ENCODE measurements at regions not wholly inside any gene's neighbourhood (a gene's known extent, or its start where the extent isn't known, plus 50 kb on each side); places are given as distances from the start of the nearest gene placed in this dataset.

DNA sequence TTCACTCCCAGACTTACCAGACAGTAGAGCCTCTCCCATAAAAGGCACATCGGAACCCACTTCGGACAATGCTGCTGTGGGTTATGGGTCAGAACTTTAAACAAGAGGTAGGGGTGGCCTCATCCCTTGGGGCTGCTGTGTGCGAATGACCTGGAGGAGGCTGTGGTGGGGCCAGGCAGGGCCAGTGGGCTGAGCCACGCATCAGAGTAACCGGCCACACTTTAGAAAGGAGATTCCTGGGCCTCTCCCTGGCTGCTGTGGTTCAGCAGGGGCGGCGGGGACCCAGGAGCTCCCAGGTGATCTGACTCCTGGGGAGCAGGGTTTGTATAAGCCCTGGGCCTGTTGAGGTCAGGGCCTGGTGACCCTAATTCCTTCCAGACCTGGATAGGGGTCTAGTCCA lies 110.2 kb upstream of the C1orf174 start:
- H3K27me3 ChIP-seq: no peaks in the 10 kb centered on the region
- TF ChIP-seq, protein P1, sequence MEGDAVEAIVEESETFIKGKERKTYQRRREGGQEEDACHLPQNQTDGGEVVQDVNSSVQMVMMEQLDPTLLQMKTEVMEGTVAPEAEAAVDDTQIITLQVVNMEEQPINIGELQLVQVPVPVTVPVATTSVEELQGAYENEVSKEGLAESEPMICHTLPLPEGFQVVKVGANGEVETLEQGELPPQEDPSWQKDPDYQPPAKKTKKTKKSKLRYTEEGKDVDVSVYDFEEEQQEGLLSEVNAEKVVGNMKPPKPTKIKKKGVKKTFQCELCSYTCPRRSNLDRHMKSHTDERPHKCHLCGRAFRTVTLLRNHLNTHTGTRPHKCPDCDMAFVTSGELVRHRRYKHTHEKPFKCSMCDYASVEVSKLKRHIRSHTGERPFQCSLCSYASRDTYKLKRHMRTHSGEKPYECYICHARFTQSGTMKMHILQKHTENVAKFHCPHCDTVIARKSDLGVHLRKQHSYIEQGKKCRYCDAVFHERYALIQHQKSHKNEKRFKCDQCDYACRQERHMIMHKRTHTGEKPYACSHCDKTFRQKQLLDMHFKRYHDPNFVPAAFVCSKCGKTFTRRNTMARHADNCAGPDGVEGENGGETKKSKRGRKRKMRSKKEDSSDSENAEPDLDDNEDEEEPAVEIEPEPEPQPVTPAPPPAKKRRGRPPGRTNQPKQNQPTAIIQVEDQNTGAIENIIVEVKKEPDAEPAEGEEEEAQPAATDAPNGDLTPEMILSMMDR (IDR thresholded peaks at IDR 0.05): no peak
- H3K4me3 ChIP-seq (ENCODE audit: low read depth in 1 of 2, low read length in 1 of 2): no peak overlapping the region
- no peaks in the 10 kb centered on the region for H3K4me1 ChIP-seq (ENCODE audit: control insufficient read depth in 1 of 2, insufficient read depth in 1 of 2, low read depth in 1 of 2, low read length in 1 of 2)
- no peak overlapping the region for H3K27ac ChIP-seq
- peaks cover 7% of the 10 kb centered on the region for H3K9me3 ChIP-seq
- H3K36me3 ChIP-seq: no peaks in the 10 kb centered on the region

DNA sequence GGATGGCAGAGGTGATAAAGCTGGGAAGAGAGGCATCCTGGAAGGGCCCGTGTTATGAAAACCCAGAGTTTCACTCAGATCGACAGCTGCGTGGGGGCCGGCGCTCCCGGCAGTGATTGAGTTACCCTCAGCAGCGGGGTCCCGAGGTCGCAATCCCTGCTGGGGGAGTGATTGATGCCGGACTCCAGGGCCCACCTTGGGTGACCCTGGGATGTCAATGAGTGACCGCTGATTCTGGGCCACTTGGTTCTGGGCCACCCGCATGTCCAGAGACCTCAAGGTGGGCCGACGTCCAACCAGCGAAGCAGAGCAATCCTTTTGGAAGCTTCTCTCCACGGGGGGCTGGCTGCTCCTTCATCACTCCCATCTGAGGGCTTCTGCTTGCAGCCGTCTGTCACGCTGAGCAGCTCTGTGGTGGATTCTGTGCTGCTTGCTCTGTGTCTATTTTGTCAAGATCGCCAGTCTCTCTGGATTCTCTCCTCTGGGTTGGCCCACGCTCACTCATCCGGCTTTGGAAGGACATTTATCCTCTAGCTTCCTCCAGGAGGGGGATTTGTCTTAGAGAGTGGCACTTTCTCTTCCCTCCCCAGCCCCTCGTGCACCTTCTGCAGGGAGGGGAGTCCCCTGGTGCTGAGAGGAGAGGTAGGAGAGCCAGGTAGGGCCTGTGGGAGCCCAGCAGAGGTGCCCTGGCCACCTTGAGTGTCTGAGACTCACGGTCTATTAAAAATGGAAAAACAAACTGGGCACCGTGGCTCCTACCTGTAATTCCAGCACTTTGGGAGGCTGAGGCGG lies 110.9 kb upstream of the C1orf174 start:
- no peaks in the 10 kb centered on the region for H3K36me3 ChIP-seq
- peaks cover 7% of the 10 kb centered on the region for H3K9me3 ChIP-seq
- no peak overlapping the region for H3K27ac ChIP-seq
- TF ChIP-seq, protein P1 (IDR thresholded peaks at IDR 0.05): no peak
- no peaks in the 10 kb centered on the region for H3K4me1 ChIP-seq (ENCODE audit: control insufficient read depth in 1 of 2, insufficient read depth in 1 of 2, low read depth in 1 of 2, low read length in 1 of 2)
- H3K4me3 ChIP-seq (ENCODE audit: low read depth in 1 of 2, low read length in 1 of 2): no peak overlapping the region
- H3K27me3 ChIP-seq: no peaks in the 10 kb centered on the region

DNA sequence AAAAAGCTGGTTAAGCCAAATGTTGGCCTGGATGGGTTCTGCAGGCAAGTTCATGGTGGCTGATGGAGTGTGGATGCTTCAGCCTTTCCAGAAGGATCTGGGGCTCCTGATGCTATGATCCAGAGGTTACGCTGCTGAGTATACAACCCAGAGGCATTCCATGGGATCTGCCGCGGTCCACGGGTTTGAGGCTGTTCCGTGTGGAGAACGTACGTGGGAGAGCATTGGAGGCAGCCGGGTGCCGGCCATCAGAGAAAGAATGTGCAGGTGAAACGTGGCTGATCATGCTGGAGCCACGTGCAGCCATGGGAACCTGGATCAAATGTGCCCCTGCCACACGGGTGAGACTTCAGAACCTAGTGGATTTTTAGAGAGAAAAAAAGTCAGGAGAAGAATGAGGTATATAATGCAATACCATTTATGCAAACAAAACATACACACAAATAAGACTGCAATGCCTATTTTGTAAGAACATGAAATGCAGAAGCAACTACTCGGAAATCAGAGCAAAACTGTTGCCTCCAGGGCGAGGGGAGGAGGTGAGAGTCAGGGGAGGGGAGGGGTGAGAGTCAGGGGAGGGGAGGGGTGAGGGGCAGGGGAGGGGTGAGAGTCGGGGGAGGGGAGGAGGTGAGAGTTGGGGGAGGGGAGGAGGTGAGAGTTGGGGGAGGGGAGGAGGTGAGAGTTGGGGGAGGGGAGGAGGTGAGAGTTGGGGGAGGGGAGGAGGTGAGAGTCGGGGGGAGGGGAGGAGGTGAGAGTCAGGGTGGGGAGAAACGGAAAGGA lies 116.5 kb upstream of the C1orf174 start:
- H3K36me3 ChIP-seq: no peaks in the 10 kb centered on the region
- H3K9me3 ChIP-seq: no peaks in the 10 kb centered on the region
- TF ChIP-seq, protein P1 (IDR thresholded peaks at IDR 0.05): no peak

DNA sequence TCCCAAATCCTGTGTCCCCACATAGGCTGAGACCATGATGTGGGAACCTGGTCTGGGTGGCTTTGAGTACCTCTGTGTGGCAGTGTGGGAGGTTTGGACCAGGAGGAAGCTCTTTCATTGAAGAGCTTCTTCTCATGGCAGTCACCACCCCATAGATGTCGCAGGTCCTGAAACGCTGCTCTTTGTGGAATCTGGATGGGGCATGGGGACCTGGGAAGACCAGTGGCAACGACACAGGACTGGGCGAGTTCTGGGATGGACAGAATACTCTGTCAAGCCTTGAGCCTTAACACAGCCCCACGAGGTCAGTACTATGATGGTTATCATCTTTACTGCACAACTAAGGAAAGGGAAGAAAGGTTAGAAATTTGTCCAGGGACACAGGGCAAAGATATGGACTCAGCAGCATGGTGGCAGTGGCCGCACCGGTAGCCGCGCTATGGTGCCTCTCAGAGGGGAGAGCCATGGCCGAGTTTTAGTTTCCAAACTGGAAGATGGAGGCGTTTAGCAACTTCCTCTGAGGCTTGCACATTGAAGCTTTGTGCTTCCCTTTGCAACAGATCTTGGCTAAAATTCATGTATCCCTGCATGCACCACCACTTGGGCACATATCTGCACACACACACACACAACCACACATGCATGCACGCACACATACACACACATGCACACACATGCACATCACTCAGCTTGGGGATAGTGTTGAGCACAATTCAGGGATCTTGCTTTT lies 117.7 kb upstream of the C1orf174 start:
- no peaks in the 10 kb centered on the region for H3K9me3 ChIP-seq
- no peaks in the 10 kb centered on the region for H3K27me3 ChIP-seq
- no peaks in the 10 kb centered on the region for H3K36me3 ChIP-seq
- peaks cover 0 to 6% of the 10 kb centered on the region in 2 experiments for H3K4me1 ChIP-seq (ENCODE audit: control insufficient read depth in 1 of 2, insufficient read depth in 1 of 2, low read depth in 1 of 2, low read length in 1 of 2)
- no peak overlapping the region for H3K4me3 ChIP-seq (ENCODE audit: low read depth in 1 of 2, low read length in 1 of 2)
- no peak overlapping the region for H3K27ac ChIP-seq
- TF ChIP-seq, protein P1 (IDR thresholded peaks at IDR 0.05): no peak

More for the DNA sequence above, 116.5 kb upstream of the C1orf174 start:
- Histone ChIP-seq H3K4me1 (ENCODE audit: control insufficient read depth in 1 of 2, insufficient read depth in 1 of 2, low read depth in 1 of 2, low read length in 1 of 2) (peaks cover 0 to 6% of the 10 kb centered on the region in 2 experiments), H3K27me3 (no peaks in the 10 kb centered on the region), H3K4me3 (ENCODE audit: low read depth in 1 of 2, low read length in 1 of 2) (no peak overlapping the region), H3K27ac (no peak overlapping the region)

DNA sequence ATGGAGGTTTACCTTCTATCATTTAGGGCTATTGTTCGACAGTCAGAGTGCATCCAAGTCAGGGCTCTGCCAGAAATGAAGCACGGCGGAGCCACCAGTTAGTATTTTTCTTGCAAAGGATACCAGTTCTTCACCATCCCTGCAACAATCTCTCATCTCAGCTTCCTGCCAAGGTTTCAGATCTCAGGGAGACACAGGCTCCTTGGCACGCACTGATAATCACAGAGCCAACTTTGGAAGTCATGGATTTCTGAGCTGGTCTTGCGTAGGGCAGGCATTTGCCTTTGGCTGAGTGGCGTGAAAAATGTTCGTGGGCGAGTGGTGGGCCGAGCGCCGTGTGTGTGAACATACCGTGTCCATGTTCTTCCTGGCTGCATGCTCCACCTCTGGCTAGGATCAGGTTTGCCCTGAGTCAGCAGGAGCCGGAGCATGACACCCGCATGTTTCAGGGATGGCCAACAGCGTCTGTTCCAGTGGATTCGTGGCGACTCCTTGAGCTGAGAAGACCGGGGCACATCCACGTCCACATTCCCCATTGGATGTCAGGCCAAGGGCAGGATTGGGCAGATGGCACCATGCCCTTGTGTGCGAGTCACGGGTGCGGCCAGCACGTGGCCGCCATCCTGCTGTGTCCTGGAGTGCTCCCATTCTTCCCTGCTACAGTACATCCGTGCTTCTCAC lies 118.5 kb upstream of the C1orf174 start:
- Histone ChIP-seq H3K4me1 (ENCODE audit: control insufficient read depth in 1 of 2, insufficient read depth in 1 of 2, low read depth in 1 of 2, low read length in 1 of 2) (peaks cover 0 to 6% of the 10 kb centered on the region in 2 experiments), H3K36me3 (no peaks in the 10 kb centered on the region), H3K9me3 (no peaks in the 10 kb centered on the region), H3K27ac (no peak overlapping the region), H3K4me3 (ENCODE audit: low read depth in 1 of 2, low read length in 1 of 2) (no peak overlapping the region), H3K27me3 (no peaks in the 10 kb centered on the region)
- TF ChIP-seq, protein P1 (IDR thresholded peaks at IDR 0.05): no peak

Measured in neutrophil (primary cell).